GM23248 (cell line): ENCODE measurements at regions not wholly inside any gene's neighbourhood (a gene's known extent, or its start where the extent isn't known, plus 50 kb on each side); places are given as distances from the start of the nearest gene placed in this dataset.
"Not testable (repeated sequence)": the region's sequence is repeated elsewhere in the genome, so short reads cannot be mapped to it uniquely, and the experiment has no call there.

Experiments used
- EZH2 ChIP-seq: fragments of 200-600 bp; sonication (generic); IDR thresholded peaks from 2 replicates; pipeline ENCODE4 v1.6.1; 2018; ENCODE audit warnings: antibody characterized with exemption, mild to moderate bottlenecking; ENCODE audit not compliant: insufficient read depth, poor library complexity, severe bottlenecking
- EZH2phosphoT487 ChIP-seq: fragments of 200-600 bp; sonication (generic); IDR thresholded peaks from 2 replicates; pipeline ENCODE4 v1.6.1; 2018; ENCODE audit warnings: antibody characterized with exemption, moderate library complexity, mild to moderate bottlenecking, low read depth; ENCODE audit not compliant: insufficient read depth

GRCh38 chr19:28433166-28433565, 779.8 kb downstream of the UQCRFS1 start:
- not testable (repeated sequence) for TF ChIP-seq EZH2, EZH2phosphoT487
